NCI-H510A (cell line): ENCODE measurements at regions not wholly inside any gene's neighbourhood (a gene's known extent, or its start where the extent isn't known, plus 50 kb on each side); places are given as distances from the start of the nearest gene placed in this dataset.

Experiments used
- DNase-seq: peaks from one replicate; lab custom pipeline; 2025; lab: John Stamatoyannopoulos, UW

- DNase-seq, result no peak
Observed at GRCh38 chr1:195394567-195394966, 1213.7 kb downstream of the KCNT2 start.

GRCh38 chr1:195376190-195376589 lies 1232.0 kb downstream of the KCNT2 start:
- DNase-seq, result no peak

GRCh38 chr1:195373856-195374255 lies 1234.4 kb downstream of the KCNT2 start:
- no peak for DNase-seq

GRCh38 chr1:195345149-195345548 lies 1263.1 kb downstream of the KCNT2 start:
- no peak for DNase-seq

- no peak for DNase-seq
Observed at GRCh38 chr1:195337646-195338045, 1270.6 kb downstream of the KCNT2 start.

GRCh38 chr1:195336812-195337211 lies 1271.4 kb downstream of the KCNT2 start:
- DNase-seq, result no peak

GRCh38 chr1:195335541-195335940 lies 1272.7 kb downstream of the KCNT2 start:
- DNase-seq, result no peak

GRCh38 chr1:195332102-195332501 lies 1276.1 kb downstream of the KCNT2 start:
- DNase-seq, result no peak

GRCh38 chr1:195328681-195329080 lies 1279.6 kb downstream of the KCNT2 start:
- DNase-seq, result no peak

GRCh38 chr1:195328102-195328501 lies 1280.1 kb downstream of the KCNT2 start:
- no peak for DNase-seq

- no peak for DNase-seq
Observed at GRCh38 chr1:195327361-195327760, 1280.9 kb downstream of the KCNT2 start.

GRCh38 chr1:195326325-195326724 lies 1281.9 kb downstream of the KCNT2 start:
- no peak for DNase-seq

GRCh38 chr1:195325181-195325580 lies 1283.1 kb downstream of the KCNT2 start:
- DNase-seq, result no peak

GRCh38 chr1:195306281-195306680 lies 1302.0 kb downstream of the KCNT2 start:
- DNase-seq, result no peak

- no peak for DNase-seq
Observed at GRCh38 chr1:195294911-195295310, 1313.3 kb downstream of the KCNT2 start.

GRCh38 chr1:195278644-195279043 lies 1329.6 kb downstream of the KCNT2 start:
- DNase-seq, result no peak

- no peak for DNase-seq
Observed at GRCh38 chr1:195275710-195276109, 1332.5 kb downstream of the KCNT2 start.

GRCh38 chr1:195251900-195252299 lies 1356.3 kb downstream of the KCNT2 start:
- DNase-seq, result no peak

GRCh38 chr1:195243492-195243891 lies 1364.7 kb downstream of the KCNT2 start:
- no peak for DNase-seq

GRCh38 chr1:195241066-195241465 lies 1367.2 kb downstream of the KCNT2 start:
- no peak for DNase-seq

- no peak for DNase-seq
Observed at GRCh38 chr1:195238313-195238712, 1369.9 kb downstream of the KCNT2 start.

GRCh38 chr1:195236991-195237889 lies 1371.0 kb downstream of the KCNT2 start:
- no peak for DNase-seq

- no peak for DNase-seq
Observed at GRCh38 chr1:195218428-195219212, 1389.6 kb downstream of the KCNT2 start.
